CMK (cell line): ENCODE measurements at regions not wholly inside any gene's neighbourhood (a gene's known extent, or its start where the extent isn't known, plus 50 kb on each side); places are given as distances from the start of the nearest gene placed in this dataset.
"Not testable (repeated sequence)": the region's sequence is repeated elsewhere in the genome, so short reads cannot be mapped to it uniquely, and the experiment has no call there.

Experiments
- DNase-seq: peaks from one replicate; pipeline ENCODE4 v3.0.0-alpha.2; 2010; ENCODE audit warnings: low read depth

DNA sequence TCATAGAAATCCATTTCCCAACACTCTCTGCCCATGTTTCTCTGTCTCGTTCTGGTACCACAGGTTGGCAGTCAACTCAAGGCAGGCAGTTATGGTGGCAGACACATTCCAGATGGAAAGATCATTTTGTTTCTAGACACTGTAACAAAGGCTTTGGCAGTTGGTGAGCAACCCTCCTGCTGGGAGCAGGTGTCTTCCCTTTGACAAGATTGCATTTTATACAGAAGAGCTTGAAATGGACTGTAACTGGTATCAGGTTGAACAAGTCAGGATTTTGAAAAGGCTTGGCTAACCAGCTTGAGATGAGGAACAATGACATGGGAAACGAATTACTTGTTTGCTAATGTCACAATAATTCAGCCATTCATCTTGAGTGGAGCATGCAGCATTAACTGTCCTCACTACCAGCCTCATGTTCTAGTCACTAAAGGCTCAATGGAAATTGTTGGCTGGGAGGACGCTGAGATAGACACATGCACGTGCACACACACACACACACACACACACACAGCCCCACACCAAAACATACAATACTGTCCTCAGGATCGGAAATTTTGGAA is 170.0 kb downstream of the SEMA6D start:
- DNase-seq = no peak

- no peak for DNase-seq
Measured at GRCh38 chr15:47888385-47889100, 171.2 kb downstream of the SEMA6D start.

DNA sequence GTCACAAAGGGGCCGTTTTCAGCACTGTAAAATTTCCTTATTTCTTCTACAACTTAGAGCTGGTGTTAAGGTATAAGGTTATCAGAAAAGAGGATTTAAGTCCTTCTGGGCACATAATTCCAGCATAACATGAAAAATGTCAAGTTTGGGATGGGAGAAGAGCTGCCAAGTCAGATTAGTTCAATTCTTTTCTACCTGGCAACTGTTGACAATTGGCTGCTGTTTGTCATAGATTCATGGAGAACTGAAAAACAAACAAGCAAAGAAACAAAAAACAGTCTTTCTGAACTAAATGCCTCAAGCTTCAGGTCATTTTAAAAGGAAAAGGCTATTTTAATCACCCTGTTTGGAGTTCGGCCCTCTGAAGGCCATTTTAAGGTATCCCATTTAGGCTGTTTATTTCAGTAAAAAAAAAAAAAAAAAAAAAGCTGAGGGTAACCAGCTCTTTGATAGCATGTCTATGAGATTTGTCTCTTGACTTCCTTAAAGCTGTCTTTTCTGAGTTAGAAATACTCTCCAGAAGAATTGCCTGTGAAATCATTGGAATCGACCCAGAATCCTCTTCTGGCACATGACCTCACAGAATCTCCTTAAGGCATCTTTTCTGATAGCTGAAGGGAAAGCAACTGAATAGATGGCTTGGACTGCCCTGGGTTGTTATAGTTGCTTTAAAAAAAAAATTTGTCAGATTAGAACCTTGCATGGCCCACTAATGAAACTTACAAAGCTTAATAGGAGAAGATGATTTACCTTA is 173.3 kb downstream of the SEMA6D start:
- DNase-seq = no peak

GRCh38 chr15:47897525-47897924 is 180.2 kb downstream of the SEMA6D start:
- no peak for DNase-seq

- no peak for DNase-seq
Measured at GRCh38 chr15:47900751-47901150, 183.4 kb downstream of the SEMA6D start.

GRCh38 chr15:47903368-47903767 is 186.1 kb downstream of the SEMA6D start:
- DNase-seq = no peak

DNA sequence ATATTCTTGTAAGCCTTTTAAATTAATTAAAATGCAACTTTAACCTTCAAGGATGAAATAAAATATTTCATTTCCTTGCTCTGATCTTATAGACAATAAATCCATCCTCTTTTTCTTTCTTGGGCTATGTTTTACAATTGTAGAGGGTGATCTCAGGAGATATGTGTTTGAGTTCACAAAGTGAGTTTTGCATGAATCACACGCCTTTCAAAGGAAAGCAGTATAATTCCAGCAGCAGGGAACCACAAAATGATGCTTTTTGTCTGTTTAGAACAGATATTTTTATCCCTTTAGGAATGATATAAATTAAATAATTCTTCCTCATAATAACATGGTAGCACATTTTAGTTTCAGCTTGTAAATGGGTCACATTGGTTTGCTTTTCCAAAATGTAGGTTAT is 191.2 kb downstream of the SEMA6D start:
- no peak for DNase-seq

- no peak for DNase-seq
Measured at GRCh38 chr15:47908950-47909670, 191.8 kb downstream of the SEMA6D start.

DNA sequence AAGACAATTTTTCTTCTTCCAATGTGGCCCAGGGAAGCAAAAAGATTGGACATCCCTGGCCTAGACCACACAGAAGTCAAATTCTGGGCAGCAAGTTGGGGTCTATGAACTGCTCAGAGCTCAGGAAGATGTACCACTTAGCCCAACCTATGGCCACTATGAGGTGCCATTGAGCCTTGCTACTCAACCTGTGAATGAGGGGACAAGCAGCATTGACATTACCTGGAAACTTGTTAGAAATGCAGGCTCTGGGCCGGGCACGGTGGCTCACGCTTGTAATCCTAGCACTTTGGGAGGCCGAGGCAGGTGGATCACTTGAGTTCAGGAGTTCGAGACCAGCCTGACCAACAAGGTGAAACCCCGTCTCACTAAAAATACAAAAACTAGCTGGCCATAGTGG is 195.6 kb downstream of the SEMA6D start:
- DNase-seq = not testable (repeated sequence)

GRCh38 chr15:47917881-47918280 is 200.6 kb downstream of the SEMA6D start:
- DNase-seq = no peak

- no peak for DNase-seq
Measured at GRCh38 chr15:47918877-47919276, 201.6 kb downstream of the SEMA6D start.

GRCh38 chr15:47924381-47924780 is 196.4 kb upstream of the SLC24A5 start:
- no peak for DNase-seq

DNA sequence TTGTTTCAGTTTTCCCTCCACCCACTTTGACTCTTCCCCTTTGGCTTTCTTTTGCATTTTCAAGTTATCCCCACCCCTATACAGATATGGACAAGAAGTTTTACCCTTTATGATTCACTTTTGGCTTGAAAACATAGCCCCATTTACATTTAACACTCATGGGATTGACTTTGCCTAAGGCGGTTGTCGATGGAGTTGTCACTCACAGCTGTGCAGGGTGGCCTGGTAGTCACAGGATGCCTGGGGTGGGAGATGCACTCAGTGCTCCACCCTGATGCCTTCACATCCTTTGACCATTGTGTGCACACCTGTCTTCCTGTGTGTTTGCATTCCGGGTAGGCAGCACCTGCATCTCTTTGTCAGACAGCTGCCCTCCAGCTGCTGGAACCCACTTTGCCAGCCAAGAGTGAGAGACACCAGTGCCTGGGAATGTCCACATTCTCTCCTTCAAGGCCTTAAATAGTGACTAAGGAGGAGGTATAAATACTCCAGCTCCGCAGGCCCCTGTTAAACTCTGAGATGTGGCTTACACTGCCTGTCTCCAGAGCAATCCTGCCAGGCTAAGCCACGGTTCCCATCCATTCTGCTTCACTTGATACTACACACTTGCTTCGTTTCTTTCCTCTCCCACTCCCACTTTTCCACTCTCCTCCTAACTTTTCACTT is 191.5 kb upstream of the SLC24A5 start:
- DNase-seq = no peak

DNA sequence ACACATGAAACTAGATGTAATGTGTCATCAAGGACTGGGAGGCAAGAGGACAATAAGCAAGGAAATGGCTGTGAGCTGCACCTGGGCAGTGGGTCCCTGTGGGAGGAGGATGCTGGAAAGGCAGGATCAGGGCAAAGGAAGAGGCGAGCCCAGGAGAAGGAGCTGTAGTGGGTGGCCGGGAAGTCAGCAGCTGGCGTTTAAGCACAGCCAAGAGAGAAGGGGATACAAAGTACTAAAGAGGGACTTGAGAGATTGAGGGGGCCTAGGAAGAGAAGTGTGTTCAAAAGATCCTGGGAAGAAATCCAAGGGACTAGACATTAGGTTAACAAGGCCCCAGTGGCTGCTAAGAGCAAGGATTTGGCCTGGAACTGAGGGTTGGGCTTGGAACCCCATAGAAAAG is 188.5 kb upstream of the SLC24A5 start:
- DNase-seq = no peak

DNA sequence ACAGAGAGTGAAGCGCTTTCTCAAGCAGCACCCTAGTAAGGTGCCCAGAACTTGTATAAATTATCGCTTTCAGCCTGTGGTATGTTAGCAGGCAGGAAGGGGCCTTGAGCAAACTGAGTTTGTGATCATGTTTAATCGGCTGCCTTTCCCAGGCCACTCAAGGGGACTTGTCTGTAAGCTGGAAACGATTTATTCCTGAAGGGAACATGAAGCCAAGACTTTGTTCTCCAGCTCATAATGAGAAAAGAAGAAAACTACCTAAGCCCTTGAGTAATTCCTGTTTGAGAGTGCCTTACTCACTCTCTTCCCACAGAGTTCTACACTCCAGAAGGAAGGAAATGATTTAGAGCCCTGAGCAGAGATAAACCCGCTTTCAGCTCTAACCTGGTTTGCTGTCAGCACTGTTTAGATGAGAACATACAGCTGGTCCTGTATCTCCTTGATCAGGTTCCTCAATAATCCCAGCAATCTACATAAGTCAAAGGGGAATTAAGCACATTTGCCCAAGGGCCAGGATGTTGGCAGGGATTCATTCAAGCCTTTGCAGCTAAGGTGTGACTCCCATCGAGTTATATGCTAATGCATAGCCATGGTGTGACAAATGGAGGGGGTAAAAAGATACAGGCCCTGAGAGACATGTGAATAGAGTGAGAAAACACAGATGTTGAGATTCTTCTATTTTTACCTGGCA is 187.7 kb upstream of the SLC24A5 start:
- DNase-seq = no peak

DNA sequence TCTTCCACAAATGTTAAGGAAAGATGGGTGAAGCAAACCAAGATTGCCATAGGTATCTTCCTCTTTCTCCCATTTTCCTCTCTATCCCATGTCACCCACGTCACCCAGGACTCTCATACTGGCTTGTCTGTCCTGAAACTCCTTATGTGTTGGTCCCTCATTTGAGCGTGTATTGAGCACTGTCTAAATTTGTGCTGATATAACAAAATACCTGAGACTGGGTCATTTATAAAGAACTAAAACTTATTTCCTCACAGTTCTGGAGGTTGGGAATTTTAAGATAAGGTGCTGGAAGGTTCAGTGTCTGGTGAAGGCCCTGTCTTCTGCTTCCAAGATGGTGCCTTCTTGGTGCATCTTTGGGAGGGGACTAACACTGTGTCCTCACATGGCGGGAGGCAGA is 186.9 kb upstream of the SLC24A5 start:
- DNase-seq = no peak

DNA sequence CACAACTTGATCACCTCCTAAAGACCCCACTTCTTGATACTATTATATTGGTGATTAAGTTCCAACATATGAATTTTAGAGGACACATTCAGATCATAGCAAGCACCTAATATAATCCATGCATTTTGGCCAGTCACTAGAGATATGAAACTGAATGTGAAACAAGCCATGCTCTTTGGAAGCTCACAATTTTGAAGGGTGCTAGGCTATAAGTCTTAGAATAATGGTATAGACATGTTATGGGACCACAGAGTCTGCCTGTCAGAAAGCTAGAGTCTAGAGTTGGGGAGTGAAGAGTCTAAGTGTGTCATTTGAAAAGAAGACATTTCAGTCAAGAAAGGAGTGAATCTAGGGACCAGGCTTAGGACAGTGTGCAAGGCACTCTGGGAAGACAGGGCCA is 186.4 kb upstream of the SLC24A5 start:
- DNase-seq = no peak

GRCh38 chr15:47937834-47938233 is 183.0 kb upstream of the SLC24A5 start:
- DNase-seq = no peak

- no peak for DNase-seq
Measured at GRCh38 chr15:47944637-47945288, 176.0 kb upstream of the SLC24A5 start.

DNA sequence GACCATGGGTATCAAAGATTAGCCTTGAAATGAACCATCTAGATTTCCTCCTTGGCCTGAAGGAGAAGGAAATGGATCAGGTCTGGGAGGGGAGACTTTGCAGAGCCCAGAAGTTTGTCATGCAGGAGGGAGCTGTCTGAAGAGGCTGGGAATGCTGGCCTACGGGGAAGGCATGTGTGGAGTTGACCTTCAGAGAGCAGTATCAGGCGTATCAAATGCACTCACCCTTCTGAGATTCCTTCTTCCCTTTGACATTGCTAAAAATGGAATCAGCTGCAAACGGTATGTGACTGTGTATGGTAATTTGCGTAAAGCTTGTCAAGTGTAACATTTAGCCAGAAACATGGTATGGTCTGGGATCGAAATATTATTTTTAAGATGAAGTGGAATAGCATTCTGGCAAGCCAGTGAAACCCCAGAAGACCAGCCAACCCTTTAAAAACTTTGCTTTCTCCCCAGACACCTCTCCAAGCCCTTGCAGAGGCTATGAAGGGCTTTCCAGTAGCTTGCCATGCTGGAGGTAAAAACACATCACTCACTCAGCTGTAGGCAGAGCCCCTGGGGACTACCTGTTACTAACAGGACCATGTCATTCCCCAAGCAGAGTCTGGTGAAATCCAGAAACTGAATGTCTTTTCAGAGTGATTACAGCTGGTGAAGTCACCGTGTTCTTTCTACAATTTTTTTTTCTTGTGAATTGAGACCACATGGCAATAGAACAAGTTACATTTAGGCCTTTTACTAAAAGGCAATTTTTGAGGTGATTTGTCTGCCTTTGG is 174.7 kb upstream of the SLC24A5 start:
- no peak for DNase-seq
